PC-9 (cell line): ENCODE measurements at regions not wholly inside any gene's neighbourhood (a gene's known extent, or its start where the extent isn't known, plus 50 kb on each side); places are given as distances from the start of the nearest gene placed in this dataset.

Experiments
- BruUV-seq: library from RNA; stranded (reverse); fragments of 400-500 nt; replicated peaks from 2 replicates; lab custom pipeline; 2021; lab: Mats Ljungman, UMichigan
- CTCF ChIA-PET: fragments of 300-600 bp; sonication (Branson Sonifier 250); formaldehyde crosslinking; loops from one replicate; lab custom pipeline; 2022; ENCODE audit warnings: antibody characterized with exemption; lab: Charles Lee
- POLR2A ChIA-PET: fragments of 300-600 bp; sonication (Branson Sonifier 250); formaldehyde crosslinking; loops from one replicate; lab custom pipeline; 2022; ENCODE audit warnings: antibody characterized with exemption; ENCODE audit not compliant: unreplicated experiment; lab: Charles Lee
- DNase-seq, 2 experiments: peaks; one replicate each; pipeline versions ENCODE4 v3.0.0 to v3.0.0-alpha.2; 2015 to 2022; ENCODE audit warnings: mixed read lengths in 1 of 2
- H2AFZ ChIP-seq: fragments of 200-600 bp; sonication (generic); 2 replicates; pipeline ENCODE4 v1.8.1; 2017; ENCODE audit warnings: antibody characterized with exemption
- H3F3A ChIP-seq: fragments of 200-600 bp; sonication (generic); 2 replicates; pipeline ENCODE4 v1.8.1; 2017; ENCODE audit warnings: antibody characterized with exemption, mild to moderate bottlenecking, low read depth; ENCODE audit not compliant: insufficient read depth
- H3K27ac ChIP-seq: fragments of 200-600 bp; sonication (generic); 2 replicates; pipeline ENCODE4 v1.6.1; 2016; ENCODE audit warnings: mixed run types
- H3K27me3 ChIP-seq: fragments of 200-600 bp; sonication (generic); 2 replicates; pipeline ENCODE4 v1.6.1; 2016; ENCODE audit warnings: low read depth, mixed run types; ENCODE audit not compliant: insufficient read depth
- H3K36me3 ChIP-seq: fragments of 200-600 bp; sonication (generic); 2 replicates; pipeline ENCODE4 v1.6.1; 2016; ENCODE audit warnings: low read depth, mixed run types
- H3K4me1 ChIP-seq: fragments of 200-600 bp; sonication (generic); replicated peaks from 2 replicates; pipeline ENCODE4 v1.6.1; 2016; ENCODE audit warnings: mixed run types; ENCODE audit not compliant: insufficient read depth
- H3K4me2 ChIP-seq: fragments of 200-600 bp; sonication (generic); 2 replicates; pipeline ENCODE4 v1.6.1; 2017; ENCODE audit warnings: mixed run types
- H3K4me3 ChIP-seq: fragments of 200-600 bp; sonication (generic); 2 replicates; pipeline ENCODE4 v1.6.1; 2016; ENCODE audit warnings: mixed run types
- H3K79me2 ChIP-seq: fragments of 200-600 bp; sonication (generic); 2 replicates; pipeline ENCODE4 v1.6.1; 2017; ENCODE audit warnings: low read depth, mixed run types
- H3K9me2 ChIP-seq: fragments of 200-600 bp; sonication (generic); 2 replicates; pipeline ENCODE4 v1.8.1; 2017; ENCODE audit warnings: mild to moderate bottlenecking; ENCODE audit not compliant: insufficient read depth
- H3K9me3 ChIP-seq: fragments of 200-600 bp; sonication (generic); 2 replicates; pipeline ENCODE4 v1.8.1; 2016; ENCODE audit warnings: low read depth; ENCODE audit not compliant: insufficient read depth
- H4K20me1 ChIP-seq: fragments of 200-600 bp; sonication (generic); 2 replicates; pipeline ENCODE4 v1.8.1; 2017; ENCODE audit not compliant: insufficient read depth
- CTCF ChIP-seq: fragments of 200-600 bp; sonication (generic); conservative IDR thresholded peaks from 2 replicates; pipeline ENCODE4 v1.6.1; 2017; ENCODE audit warnings: mixed run types, antibody characterized with exemption, mild to moderate bottlenecking, moderate library complexity
- EZH2 ChIP-seq: fragments of 200-600 bp; sonication (generic); IDR thresholded peaks from 2 replicates; pipeline ENCODE4 v1.8.0; 2017; ENCODE audit warnings: antibody characterized with exemption, low read depth
- intact Hi-C: fragments of 100-400 bp; cut with micrococcal nuclease; formaldehyde crosslinking; loops from one replicate; pipeline ENCODE4 v1.10.0; 2022; ENCODE audit not compliant: unreplicated experiment

- no peaks in the 10 kb centered on the region for H4K20me1 ChIP-seq
- H3K9me2 ChIP-seq: no peaks in the 10 kb centered on the region
- H3K27ac ChIP-seq: no peak overlapping the region
- no peaks in the 10 kb centered on the region for H3F3A ChIP-seq
- H3K9me3 ChIP-seq: no peaks in the 10 kb centered on the region
- H3K4me3 ChIP-seq: no peak overlapping the region
- intact Hi-C loops: no loop called here
- ChIA-PET POLR2A (no interaction called here), CTCF (no interaction called here)
- no peak for DNase-seq
- no peak overlapping the region for H2AFZ ChIP-seq
- TF ChIP-seq EZH2: no peak
- no peak for TF ChIP-seq CTCF
- H3K36me3 ChIP-seq: no peaks in the 10 kb centered on the region
- H3K4me2 ChIP-seq: no peak overlapping the region
- H3K27me3 ChIP-seq: peaks cover 59% of the 10 kb centered on the region
- H3K4me1 ChIP-seq: no peaks in the 10 kb centered on the region
- no peaks in the 10 kb centered on the region for H3K79me2 ChIP-seq
- no TSS peak for BruUV-seq
These were observed 222.2 kb downstream of the C7orf25 start for GRCh38 chr7:42689626-42690025.

GRCh38 chr7:42688056-42688371 is 223.9 kb downstream of the C7orf25 start:
- H3K4me3 ChIP-seq: no peak overlapping the region
- H3K27me3 ChIP-seq: peaks cover 57% of the 10 kb centered on the region
- H3K4me2 ChIP-seq: no peak overlapping the region
- H3K9me2 ChIP-seq: no peaks in the 10 kb centered on the region
- H4K20me1 ChIP-seq: no peaks in the 10 kb centered on the region
- H3F3A ChIP-seq: no peaks in the 10 kb centered on the region
- H3K79me2 ChIP-seq: no peaks in the 10 kb centered on the region
- no peak for DNase-seq
- POLR2A ChIA-PET: no interaction called here
- no peak overlapping the region for H2AFZ ChIP-seq
- H3K4me1 ChIP-seq: no peaks in the 10 kb centered on the region
- TF ChIP-seq CTCF: no peak
- TF ChIP-seq EZH2: no peak
- BruUV-seq: no TSS peak
- no peak overlapping the region for H3K27ac ChIP-seq
- H3K36me3 ChIP-seq: no peaks in the 10 kb centered on the region
- CTCF ChIA-PET: no interaction called here
- intact Hi-C loops: no loop called here
- H3K9me3 ChIP-seq: no peaks in the 10 kb centered on the region

GRCh38 chr7:42687211-42688055 is 224.4 kb downstream of the C7orf25 start:
- Histone ChIP-seq H3K4me3 (no peak overlapping the region), H3F3A (no peaks in the 10 kb centered on the region), H3K27me3 (peaks cover 52% of the 10 kb centered on the region), H3K4me1 (no peaks in the 10 kb centered on the region), H3K9me3 (no peaks in the 10 kb centered on the region), H3K36me3 (no peaks in the 10 kb centered on the region), H2AFZ (no peak overlapping the region), H3K27ac (no peak overlapping the region), H3K4me2 (no peak overlapping the region), H3K79me2 (no peaks in the 10 kb centered on the region), H3K9me2 (no peaks in the 10 kb centered on the region), H4K20me1 (no peaks in the 10 kb centered on the region)
- ChIA-PET POLR2A (no interaction called here), CTCF (no interaction called here)
- no TSS peak for BruUV-seq
- DNase-seq: no peak
- TF ChIP-seq EZH2 (no peak), CTCF (no peak)
- intact Hi-C loops: no loop called here
